A549 (cell line): ENCODE measurements at regions not wholly inside any gene's neighbourhood (a gene's known extent, or its start where the extent isn't known, plus 50 kb on each side); places are given as distances from the start of the nearest gene placed in this dataset.

Source experiments
- ATAC-seq, 2 experiments: fragments of 200-7000 bp in 1 of 2; fragments of >200 bp in 1 of 2; cut with Nextera tagmentation in 1 of 2; cut with Tn5 transposase in 1 of 2; 3 replicates each; pipeline versions ENCODE4 v1.8.0 to v1.9.1; 2018 to 2020; ENCODE audit warnings: mild to moderate bottlenecking in 1 of 2, moderate library complexity in 1 of 2
- CTCF ChIA-PET: fragments of 300-600 bp; sonication (Branson Sonifier 250); formaldehyde crosslinking; extraction: SDS; loops from one replicate; lab custom pipeline; 2021; ENCODE audit warnings: antibody characterized with exemption, inconsistent platforms; lab: Yijun Ruan, JAX
- POLR2A ChIA-PET: fragments of 350-600 bp; formaldehyde crosslinking; extraction: SDS; loops from one replicate; lab custom pipeline; 2021; ENCODE audit warnings: antibody characterized with exemption, inconsistent platforms; lab: Yijun Ruan, JAX
- DNase-seq, 2 experiments: peaks; one replicate each; pipeline versions ENCODE4 v3.0.0 to v3.0.0-alpha.2; 2011 to 2016; ENCODE audit warnings: low read depth in 1 of 2, low spot score in 1 of 2
- FAIRE-seq: peaks from 2 replicates; lab custom pipeline; 2011; peaks lifted over from hg19 to GRCh38; lab: Jason Lieb, UNC
- H3K27ac ChIP-seq, 2 experiments: fragments of >200 bp; sonication (Bioruptor Twin); formaldehyde crosslinking; 3 replicates each; pipeline ENCODE4 v1.5.1; 2016 to 2017
- H3K4me1 ChIP-seq: fragments of >200 bp; sonication (Bioruptor Twin); formaldehyde crosslinking; 3 replicates; pipeline ENCODE4 v1.6.1; 2016
- H3K4me2 ChIP-seq: fragments of >200 bp; sonication (Bioruptor Twin); formaldehyde crosslinking; 3 replicates; pipeline ENCODE4 v1.6.1; 2016
- H3K4me3 ChIP-seq: fragments of >200 bp; sonication (Bioruptor Twin); formaldehyde crosslinking; 3 replicates; pipeline ENCODE4 v1.5.1; 2016
- H3K9me3 ChIP-seq: fragments of >200 bp; sonication (Bioruptor Twin); formaldehyde crosslinking; 3 replicates; pipeline ENCODE4 v1.6.1; 2016
- ATOH8 ChIP-seq: fragments of 250-450 bp; sonication (Bioruptor Pico); IDR thresholded peaks from 2 replicates; pipeline ENCODE4 v1.5.0; 2020; ENCODE audit warnings: low read depth, mild to moderate bottlenecking, moderate library complexity
- CHD2 ChIP-seq: fragments of 150-350 bp; IDR thresholded peaks from 2 replicates; pipeline ENCODE4 v1.6.1; 2014; ENCODE audit warnings: low read length; ENCODE audit not compliant: partially characterized antibody
- CHD4 ChIP-seq: fragments of 200-600 bp; sonication (generic); IDR thresholded peaks from 2 replicates; pipeline ENCODE4 v1.6.1; 2016; ENCODE audit warnings: antibody characterized with exemption, mild to moderate bottlenecking, borderline replicate concordance
- CTCF ChIP-seq: fragments of >200 bp; sonication (Bioruptor Twin); formaldehyde crosslinking; IDR thresholded peaks from 3 replicates; pipeline ENCODE4 v1.5.1; 2016
- FOXS1 ChIP-seq: fragments of 250-450 bp; sonication (Bioruptor Pico); IDR thresholded peaks from 2 replicates; pipeline ENCODE4 v1.5.0; 2020; ENCODE audit warnings: mild to moderate bottlenecking, moderate library complexity
- GATA3 ChIP-seq: IDR thresholded peaks from 2 replicates; pipeline ENCODE4 v1.6.1; 2012; ENCODE audit warnings: borderline replicate concordance
- HDAC2 ChIP-seq: fragments of 200-600 bp; sonication (generic); IDR thresholded peaks from 2 replicates; pipeline ENCODE4 v1.6.1; 2016
- HEYL ChIP-seq: fragments of 250-450 bp; sonication (Bioruptor Pico); IDR thresholded peaks from 2 replicates; pipeline ENCODE4 v1.8.0; 2021; ENCODE audit warnings: mild to moderate bottlenecking, moderate library complexity
- HOXA7 ChIP-seq: fragments of 250-450 bp; sonication (Bioruptor Pico); IDR thresholded peaks from 2 replicates; pipeline ENCODE4 v1.5.0; 2020; ENCODE audit warnings: mild to moderate bottlenecking, moderate library complexity
- JUNB ChIP-seq: fragments of >200 bp; sonication (Bioruptor Twin); formaldehyde crosslinking; IDR thresholded peaks from 2 replicates; pipeline ENCODE4 v1.6.1; 2016
- KDM1A ChIP-seq: fragments of 200-600 bp; sonication (generic); IDR thresholded peaks from 2 replicates; pipeline ENCODE4 v1.6.1; 2016; ENCODE audit warnings: low read depth, mild to moderate bottlenecking
- KDM5A ChIP-seq: fragments of 200-600 bp; sonication (generic); IDR thresholded peaks from 2 replicates; pipeline ENCODE4 v1.6.1; 2016; ENCODE audit warnings: antibody characterized with exemption, mild to moderate bottlenecking
- MAFK ChIP-seq: fragments of 450-650 bp; IDR thresholded peaks from 2 replicates; pipeline ENCODE4 v1.6.1; 2014; ENCODE audit not compliant: partially characterized antibody
- MYC ChIP-seq: IDR thresholded peaks from 2 replicates; pipeline ENCODE4 v1.6.1; 2012; ENCODE audit warnings: mild to moderate bottlenecking, inconsistent platforms, low read length, improper control_type of control experiment, borderline replicate concordance
- NR3C1 ChIP-seq: fragments of >200 bp; sonication (Bioruptor Twin); formaldehyde crosslinking; IDR thresholded peaks from 3 replicates; pipeline ENCODE4 v1.6.1; 2017
- SMC3 ChIP-seq: fragments of >200 bp; sonication (Bioruptor Twin); formaldehyde crosslinking; IDR thresholded peaks from 3 replicates; pipeline ENCODE4 v1.6.1; 2018; ENCODE audit warnings: inconsistent platforms
- ZC3H11A ChIP-seq: fragments of 450-650 bp; IDR thresholded peaks from 2 replicates; pipeline ENCODE4 v1.6.1; 2014; ENCODE audit warnings: antibody characterized with exemption, mild to moderate bottlenecking
- WGBS: methylation state at CpG from one replicate; pipeline ENCODE4 v1.1.6; 2017; ENCODE audit errors: missing lambda C conversion rate; 5-methylcytosine and 5-hydroxymethylcytosine counted together
- TF ChIP-seq, protein P1 (sequence below): IDR thresholded peaks from 2 replicates; pipeline ENCODE4 v1.6.1; 2012
- TF ChIP-seq, protein P2 (sequence below): fragments of >200 bp; sonication (Bioruptor Twin); formaldehyde crosslinking; IDR thresholded peaks from 3 replicates; pipeline ENCODE4 v1.6.1; 2016
- TF ChIP-seq, protein P3 (sequence below): fragments of 200-600 bp; sonication (generic); IDR thresholded peaks from 2 replicates; pipeline ENCODE4 v1.6.1; 2016; ENCODE audit warnings: antibody characterized with exemption, mild to moderate bottlenecking, moderate library complexity
- TF ChIP-seq, protein P4 (sequence below): fragments of 150-350 bp; IDR thresholded peaks from 2 replicates; pipeline ENCODE4 v1.6.1; 2014; ENCODE audit warnings: low read depth, mild to moderate bottlenecking, low read length

DNA sequence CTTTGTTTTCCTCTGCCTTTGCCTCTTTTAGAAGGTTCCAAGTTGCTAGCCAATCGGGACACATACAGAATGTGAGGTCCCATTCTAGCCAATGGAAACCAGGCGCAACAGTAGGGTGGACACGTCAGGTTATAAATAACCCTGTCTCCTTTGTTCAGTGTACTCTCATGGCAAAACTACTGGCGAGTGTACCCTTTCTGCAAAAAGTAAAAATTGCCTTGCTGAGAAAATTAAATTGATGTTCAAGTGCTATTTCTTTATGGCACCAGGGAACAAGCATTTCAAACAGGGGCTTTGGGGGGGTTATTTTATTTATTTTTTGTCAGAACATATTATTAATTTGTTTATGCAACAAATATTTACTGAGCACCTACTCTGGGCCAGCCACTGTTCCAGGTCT, 123.6 kb upstream of the SRSF6 start:
- ATAC-seq (no peak), FAIRE-seq (no peak), DNase-seq (no peak)
- no peak overlapping the region for H3K4me2 ChIP-seq
- ChIA-PET CTCF (no interaction called here), POLR2A (no interaction called here)
- no peak overlapping the region for H3K4me3 ChIP-seq
- 7% methylated on average over 4 of the region's 4 CpGs for WGBS
- H3K4me1 ChIP-seq, result no peaks in the 10 kb centered on the region
- 0 out of 3 replicates have a peak, but pooled peaks cover 4% of the 10 kb centered on the region for H3K9me3 ChIP-seq
- no peak overlapping the region for H3K27ac ChIP-seq
- TF ChIP-seq CHD4 (no peak), MAFK (no peak), CHD2 (no peak), HDAC2 (no peak), ATOH8 (CRISPR knock-in tag) (no peak), HEYL (CRISPR knock-in tag) (no peak)

DNA sequence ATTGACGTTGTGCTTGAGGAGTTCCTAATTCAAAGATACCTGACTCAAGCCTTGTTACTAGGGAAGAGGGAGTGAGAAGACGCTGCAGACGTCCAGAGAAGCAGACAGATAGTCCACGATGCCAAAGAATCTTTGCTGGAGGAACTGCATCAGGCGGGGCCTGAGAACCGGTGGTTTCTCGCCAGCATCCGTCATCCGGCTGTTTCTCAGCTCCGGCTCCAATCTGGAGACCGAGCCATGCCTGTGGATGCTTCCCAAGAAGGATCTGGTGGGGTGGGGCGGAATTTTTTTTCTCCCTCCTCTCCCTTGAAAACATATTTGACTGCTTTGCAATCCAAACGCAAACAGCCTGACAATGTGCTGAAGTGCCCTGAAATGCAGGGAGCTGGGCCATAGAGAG, 125.8 kb upstream of the SRSF6 start:
- CTCF ChIA-PET, result no interaction called here
- WGBS, result 23% methylated on average over 13 of the region's 13 CpGs
- no peak for FAIRE-seq
- Histone ChIP-seq H3K4me2 (no peak overlapping the region), H3K27ac (no peak overlapping the region), H3K4me1 (no peaks in the 10 kb centered on the region), H3K4me3 (no peak overlapping the region), H3K9me3 (0 out of 3 replicates have a peak, but pooled peaks cover 4% of the 10 kb centered on the region)
- POLR2A ChIA-PET, result no interaction called here
- no peak for TF ChIP-seq GATA3
- no peak for TF ChIP-seq ATOH8 (CRISPR knock-in tag)
- TF ChIP-seq NR3C1, result no peak
- TF ChIP-seq JUNB, result no peak
- no peak for TF ChIP-seq KDM1A
- TF ChIP-seq, protein P1, sequence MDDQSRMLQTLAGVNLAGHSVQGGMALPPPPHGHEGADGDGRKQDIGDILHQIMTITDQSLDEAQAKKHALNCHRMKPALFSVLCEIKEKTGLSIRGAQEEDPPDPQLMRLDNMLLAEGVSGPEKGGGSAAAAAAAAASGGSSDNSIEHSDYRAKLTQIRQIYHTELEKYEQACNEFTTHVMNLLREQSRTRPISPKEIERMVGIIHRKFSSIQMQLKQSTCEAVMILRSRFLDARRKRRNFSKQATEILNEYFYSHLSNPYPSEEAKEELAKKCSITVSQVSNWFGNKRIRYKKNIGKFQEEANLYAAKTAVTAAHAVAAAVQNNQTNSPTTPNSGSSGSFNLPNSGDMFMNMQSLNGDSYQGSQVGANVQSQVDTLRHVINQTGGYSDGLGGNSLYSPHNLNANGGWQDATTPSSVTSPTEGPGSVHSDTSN, result no peak
- TF ChIP-seq, protein P2, sequence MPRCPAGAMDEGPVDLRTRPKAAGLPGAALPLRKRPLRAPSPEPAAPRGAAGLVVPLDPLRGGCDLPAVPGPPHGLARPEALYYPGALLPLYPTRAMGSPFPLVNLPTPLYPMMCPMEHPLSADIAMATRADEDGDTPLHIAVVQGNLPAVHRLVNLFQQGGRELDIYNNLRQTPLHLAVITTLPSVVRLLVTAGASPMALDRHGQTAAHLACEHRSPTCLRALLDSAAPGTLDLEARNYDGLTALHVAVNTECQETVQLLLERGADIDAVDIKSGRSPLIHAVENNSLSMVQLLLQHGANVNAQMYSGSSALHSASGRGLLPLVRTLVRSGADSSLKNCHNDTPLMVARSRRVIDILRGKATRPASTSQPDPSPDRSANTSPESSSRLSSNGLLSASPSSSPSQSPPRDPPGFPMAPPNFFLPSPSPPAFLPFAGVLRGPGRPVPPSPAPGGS, result no peak
- TF ChIP-seq, protein P3, sequence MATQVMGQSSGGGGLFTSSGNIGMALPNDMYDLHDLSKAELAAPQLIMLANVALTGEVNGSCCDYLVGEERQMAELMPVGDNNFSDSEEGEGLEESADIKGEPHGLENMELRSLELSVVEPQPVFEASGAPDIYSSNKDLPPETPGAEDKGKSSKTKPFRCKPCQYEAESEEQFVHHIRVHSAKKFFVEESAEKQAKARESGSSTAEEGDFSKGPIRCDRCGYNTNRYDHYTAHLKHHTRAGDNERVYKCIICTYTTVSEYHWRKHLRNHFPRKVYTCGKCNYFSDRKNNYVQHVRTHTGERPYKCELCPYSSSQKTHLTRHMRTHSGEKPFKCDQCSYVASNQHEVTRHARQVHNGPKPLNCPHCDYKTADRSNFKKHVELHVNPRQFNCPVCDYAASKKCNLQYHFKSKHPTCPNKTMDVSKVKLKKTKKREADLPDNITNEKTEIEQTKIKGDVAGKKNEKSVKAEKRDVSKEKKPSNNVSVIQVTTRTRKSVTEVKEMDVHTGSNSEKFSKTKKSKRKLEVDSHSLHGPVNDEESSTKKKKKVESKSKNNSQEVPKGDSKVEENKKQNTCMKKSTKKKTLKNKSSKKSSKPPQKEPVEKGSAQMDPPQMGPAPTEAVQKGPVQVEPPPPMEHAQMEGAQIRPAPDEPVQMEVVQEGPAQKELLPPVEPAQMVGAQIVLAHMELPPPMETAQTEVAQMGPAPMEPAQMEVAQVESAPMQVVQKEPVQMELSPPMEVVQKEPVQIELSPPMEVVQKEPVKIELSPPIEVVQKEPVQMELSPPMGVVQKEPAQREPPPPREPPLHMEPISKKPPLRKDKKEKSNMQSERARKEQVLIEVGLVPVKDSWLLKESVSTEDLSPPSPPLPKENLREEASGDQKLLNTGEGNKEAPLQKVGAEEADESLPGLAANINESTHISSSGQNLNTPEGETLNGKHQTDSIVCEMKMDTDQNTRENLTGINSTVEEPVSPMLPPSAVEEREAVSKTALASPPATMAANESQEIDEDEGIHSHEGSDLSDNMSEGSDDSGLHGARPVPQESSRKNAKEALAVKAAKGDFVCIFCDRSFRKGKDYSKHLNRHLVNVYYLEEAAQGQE, result no peak
- TF ChIP-seq ZC3H11A, result no peak
- TF ChIP-seq KDM5A, result no peak
- TF ChIP-seq MYC, result no peak
- no peak for TF ChIP-seq HOXA7 (CRISPR knock-in tag)
- no peak for TF ChIP-seq SMC3
- TF ChIP-seq, protein P4, sequence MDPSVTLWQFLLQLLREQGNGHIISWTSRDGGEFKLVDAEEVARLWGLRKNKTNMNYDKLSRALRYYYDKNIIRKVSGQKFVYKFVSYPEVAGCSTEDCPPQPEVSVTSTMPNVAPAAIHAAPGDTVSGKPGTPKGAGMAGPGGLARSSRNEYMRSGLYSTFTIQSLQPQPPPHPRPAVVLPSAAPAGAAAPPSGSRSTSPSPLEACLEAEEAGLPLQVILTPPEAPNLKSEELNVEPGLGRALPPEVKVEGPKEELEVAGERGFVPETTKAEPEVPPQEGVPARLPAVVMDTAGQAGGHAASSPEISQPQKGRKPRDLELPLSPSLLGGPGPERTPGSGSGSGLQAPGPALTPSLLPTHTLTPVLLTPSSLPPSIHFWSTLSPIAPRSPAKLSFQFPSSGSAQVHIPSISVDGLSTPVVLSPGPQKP, result no peak
- no peak for TF ChIP-seq FOXS1 (CRISPR knock-in tag)
- TF ChIP-seq CTCF, result no peak
- DNase-seq, result no peak
- ATAC-seq, result no peak
